C4-2B (cell line): ENCODE measurements at regions not wholly inside any gene's neighbourhood (a gene's known extent, or its start where the extent isn't known, plus 50 kb on each side); places are given as distances from the start of the nearest gene placed in this dataset.

ENCODE experiments used
- ZFX ChIP-seq: fragments of 450-650 bp; IDR thresholded peaks from 2 replicates; pipeline ENCODE4 v1.6.1; 2017
- TF ChIP-seq, protein P1 (sequence below): fragments of 450-650 bp; conservative IDR thresholded peaks from 2 replicates; pipeline ENCODE4 v1.5.1; 2017; ENCODE audit warnings: mild to moderate bottlenecking

DNA sequence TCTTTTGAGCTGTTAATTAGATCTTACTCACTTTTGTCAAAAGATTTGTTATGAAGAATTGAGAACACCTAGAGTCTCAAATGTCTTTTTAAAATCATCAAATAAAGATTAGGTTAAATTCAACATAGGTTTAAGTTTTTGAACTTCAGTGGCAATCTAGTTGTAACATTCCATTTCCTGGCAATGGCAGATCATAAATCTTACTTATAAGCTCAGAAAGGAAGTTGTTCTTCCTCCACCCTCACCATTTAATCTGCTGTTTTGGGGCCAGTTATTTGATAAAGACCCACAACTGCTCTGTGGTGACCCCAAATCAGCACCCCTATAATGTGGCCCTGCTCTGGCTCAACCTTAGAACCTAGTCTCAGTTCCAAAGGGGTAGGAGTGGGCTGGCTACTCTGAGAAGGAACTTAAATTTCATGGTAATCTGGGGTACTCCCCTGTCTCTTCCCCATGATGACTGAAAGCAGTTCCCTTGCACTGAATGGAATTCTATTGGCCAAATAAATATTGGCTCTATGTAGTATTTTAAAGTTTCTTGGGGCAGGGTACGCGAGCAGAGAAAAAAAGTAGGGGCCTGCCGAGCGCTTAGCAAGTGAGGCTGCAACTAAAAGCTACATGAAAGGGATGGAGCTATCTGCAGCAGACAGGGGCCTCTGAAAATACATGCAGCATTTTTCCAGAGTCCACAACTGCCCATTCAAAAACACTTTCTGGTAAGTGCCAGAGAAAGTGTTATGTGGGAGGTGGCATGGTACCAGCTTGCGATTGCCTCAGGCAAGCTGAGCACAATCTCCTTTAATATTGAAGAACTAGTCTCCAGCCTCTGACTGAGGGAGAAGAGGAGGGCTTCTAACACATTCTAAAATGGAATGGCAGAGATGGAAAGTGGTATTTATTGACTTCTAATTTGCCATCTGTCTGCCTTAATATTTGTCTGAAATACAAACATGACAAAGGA lies 103.6 kb upstream of the RASGRP1 start:
- TF ChIP-seq, protein P1, sequence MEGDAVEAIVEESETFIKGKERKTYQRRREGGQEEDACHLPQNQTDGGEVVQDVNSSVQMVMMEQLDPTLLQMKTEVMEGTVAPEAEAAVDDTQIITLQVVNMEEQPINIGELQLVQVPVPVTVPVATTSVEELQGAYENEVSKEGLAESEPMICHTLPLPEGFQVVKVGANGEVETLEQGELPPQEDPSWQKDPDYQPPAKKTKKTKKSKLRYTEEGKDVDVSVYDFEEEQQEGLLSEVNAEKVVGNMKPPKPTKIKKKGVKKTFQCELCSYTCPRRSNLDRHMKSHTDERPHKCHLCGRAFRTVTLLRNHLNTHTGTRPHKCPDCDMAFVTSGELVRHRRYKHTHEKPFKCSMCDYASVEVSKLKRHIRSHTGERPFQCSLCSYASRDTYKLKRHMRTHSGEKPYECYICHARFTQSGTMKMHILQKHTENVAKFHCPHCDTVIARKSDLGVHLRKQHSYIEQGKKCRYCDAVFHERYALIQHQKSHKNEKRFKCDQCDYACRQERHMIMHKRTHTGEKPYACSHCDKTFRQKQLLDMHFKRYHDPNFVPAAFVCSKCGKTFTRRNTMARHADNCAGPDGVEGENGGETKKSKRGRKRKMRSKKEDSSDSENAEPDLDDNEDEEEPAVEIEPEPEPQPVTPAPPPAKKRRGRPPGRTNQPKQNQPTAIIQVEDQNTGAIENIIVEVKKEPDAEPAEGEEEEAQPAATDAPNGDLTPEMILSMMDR = no peak
- no peak for TF ChIP-seq ZFX
